ENCODE measurements at regions not wholly inside any gene's neighbourhood (a gene's known extent, or its start where the extent isn't known, plus 50 kb on each side); places are given as distances from the start of the nearest gene placed in this dataset.
"Not testable (repeated sequence)": the region's sequence is repeated elsewhere in the genome, so short reads cannot be mapped to it uniquely, and the experiment has no call there.

- no peak for TF ChIP-seq EZH2 (IDR thresholded peaks at IDR 0.05)
- TF ChIP-seq POLR2AphosphoS5 (IDR thresholded peaks at IDR 0.05; ENCODE audit: borderline replicate concordance, low read depth, low read length), result no peak
- TF ChIP-seq FOXP2 (optimal IDR thresholded peaks at IDR 0.05; ENCODE audit: control extremely low read depth, extremely low read length, insufficient read depth), result no peak
- H3K36me3 ChIP-seq (ENCODE audit: insufficient read depth, low read length), result no peaks in the 10 kb centered on the region
- H3K9ac ChIP-seq (ENCODE audit: insufficient read length), result no peak overlapping the region
- no peak for DNase-seq (ENCODE audit: low read depth, low spot score)
- no peak overlapping the region for H3K27ac ChIP-seq
- no peaks in the 10 kb centered on the region for H3K9me3 ChIP-seq (ENCODE audit: low read depth, low read length)
- H3K4me3 ChIP-seq, result no peak overlapping the region
Measured at GRCh38 chr2:217593732-217594131, 409.1 kb downstream of the TNS1 start.

DNA sequence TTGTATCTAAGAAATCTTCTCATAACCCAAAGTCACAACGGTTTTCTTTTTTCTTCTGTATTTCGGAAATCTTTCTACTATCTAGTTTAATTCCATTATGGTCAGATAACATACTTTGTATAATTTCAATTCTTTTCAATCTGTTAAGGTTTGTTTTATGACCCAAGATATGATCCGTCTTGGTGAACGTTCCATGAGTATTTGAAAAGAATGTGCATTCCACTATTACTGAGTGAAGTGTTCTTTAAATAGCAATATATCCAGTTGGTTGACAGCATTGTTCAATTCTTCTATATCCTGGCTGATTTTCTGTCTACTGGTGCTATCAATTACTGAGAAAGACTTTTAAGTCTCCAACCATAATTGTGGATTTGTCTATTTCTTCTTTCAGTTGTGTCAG is 414.5 kb downstream of the TNS1 start:
- Histone ChIP-seq H3K27ac (no peak overlapping the region), H3K9me3 (ENCODE audit: low read depth, low read length) (no peaks in the 10 kb centered on the region), H3K4me3 (no peak overlapping the region), H3K9ac (ENCODE audit: insufficient read length) (no peak overlapping the region), H3K36me3 (ENCODE audit: insufficient read depth, low read length) (no peaks in the 10 kb centered on the region)
- no peak for TF ChIP-seq FOXP2 (optimal IDR thresholded peaks at IDR 0.05; ENCODE audit: control extremely low read depth, extremely low read length, insufficient read depth)
- no peak for TF ChIP-seq POLR2AphosphoS5 (IDR thresholded peaks at IDR 0.05; ENCODE audit: borderline replicate concordance, low read depth, low read length)
- no peak for TF ChIP-seq EZH2 (IDR thresholded peaks at IDR 0.05)
- no peak for DNase-seq (ENCODE audit: low read depth, low spot score)

DNA sequence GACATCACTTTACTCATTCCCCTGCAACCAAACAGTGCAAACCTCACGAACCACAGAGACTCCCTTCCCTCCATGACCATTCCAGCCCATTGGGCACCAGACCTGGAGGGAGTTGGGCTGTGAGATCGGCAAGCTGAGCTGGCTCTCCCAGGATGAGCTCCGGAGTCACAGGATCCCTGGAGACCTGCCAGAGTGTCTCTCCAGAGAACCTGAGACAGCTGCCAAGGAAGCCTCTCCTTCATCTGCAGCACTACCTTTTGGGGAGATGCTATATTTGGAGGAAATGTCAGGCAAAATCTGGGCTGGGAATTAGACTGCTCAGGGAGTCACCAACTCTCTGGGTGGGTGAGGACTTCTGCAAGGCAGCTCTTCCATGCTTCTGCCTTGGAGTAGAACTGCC is 417.4 kb downstream of the TNS1 start:
- H3K4me3 ChIP-seq, result no peak overlapping the region
- no peaks in the 10 kb centered on the region for H3K9me3 ChIP-seq (ENCODE audit: low read depth, low read length)
- no peak overlapping the region for H3K9ac ChIP-seq (ENCODE audit: insufficient read length)
- no peak for DNase-seq (ENCODE audit: low read depth, low spot score)
- no peak overlapping the region for H3K27ac ChIP-seq
- H3K36me3 ChIP-seq (ENCODE audit: insufficient read depth, low read length), result no peaks in the 10 kb centered on the region
- TF ChIP-seq POLR2AphosphoS5 (IDR thresholded peaks at IDR 0.05; ENCODE audit: borderline replicate concordance, low read depth, low read length) (no peak), FOXP2 (optimal IDR thresholded peaks at IDR 0.05; ENCODE audit: control extremely low read depth, extremely low read length, insufficient read depth) (no peak), EZH2 (IDR thresholded peaks at IDR 0.05) (no peak)

DNA sequence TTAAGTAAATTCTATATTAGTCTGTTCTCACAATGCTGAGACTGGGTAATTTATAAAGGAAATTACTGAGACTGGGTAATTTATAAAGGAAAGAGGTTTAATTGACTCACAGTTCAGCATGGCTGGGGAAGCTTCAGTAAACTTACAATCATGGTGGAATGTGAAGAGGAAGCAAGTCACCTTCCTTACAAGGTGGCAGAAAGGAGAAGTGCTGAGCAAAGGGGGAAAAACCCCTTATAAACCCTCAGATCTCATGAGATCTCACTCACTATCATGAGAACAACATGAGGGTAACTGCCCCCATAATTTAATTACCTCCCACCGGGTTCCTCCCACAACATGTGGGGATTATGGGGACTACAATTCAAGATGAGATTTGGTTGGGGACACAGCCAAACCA is 422.4 kb downstream of the TNS1 start:
- H3K4me3 ChIP-seq; H3K9ac ChIP-seq (ENCODE audit: insufficient read length); H3K9me3 ChIP-seq (ENCODE audit: low read depth, low read length); DNase-seq (ENCODE audit: low read depth, low spot score); H3K27ac ChIP-seq; H3K36me3 ChIP-seq (ENCODE audit: insufficient read depth, low read length): not testable (repeated sequence)

DNA sequence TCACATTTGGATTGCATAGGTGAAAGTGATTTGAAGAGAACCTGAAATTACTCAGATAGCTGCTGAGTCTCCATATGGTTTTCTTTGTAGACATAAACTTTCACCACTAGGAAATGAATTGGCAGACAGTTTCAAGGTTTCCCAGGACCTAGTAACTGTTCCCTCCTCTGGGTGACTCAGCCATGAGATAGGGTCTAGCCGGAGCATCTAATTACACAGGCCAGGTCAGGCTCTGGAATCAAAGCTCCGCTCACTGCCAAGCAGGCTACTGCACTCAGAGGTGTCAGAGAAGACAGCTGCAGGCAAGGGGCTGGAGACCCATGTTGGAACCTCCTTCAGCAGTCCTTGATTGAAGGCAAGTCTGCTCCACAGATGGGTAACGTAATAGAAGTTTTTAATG is 429.2 kb downstream of the TNS1 start:
- Histone ChIP-seq H3K9me3 (ENCODE audit: low read depth, low read length) (no peaks in the 10 kb centered on the region), H3K9ac (ENCODE audit: insufficient read length) (no peak overlapping the region), H3K36me3 (ENCODE audit: insufficient read depth, low read length) (no peaks in the 10 kb centered on the region), H3K4me3 (no peak overlapping the region), H3K27ac (no peak overlapping the region)
- TF ChIP-seq POLR2AphosphoS5 (IDR thresholded peaks at IDR 0.05; ENCODE audit: borderline replicate concordance, low read depth, low read length) (no peak), FOXP2 (optimal IDR thresholded peaks at IDR 0.05; ENCODE audit: control extremely low read depth, extremely low read length, insufficient read depth) (no peak), EZH2 (IDR thresholded peaks at IDR 0.05) (no peak)
- DNase-seq (ENCODE audit: low read depth, low spot score), result no peak

GRCh38 chr2:217570394-217570793 is 432.4 kb downstream of the TNS1 start:
- no peak overlapping the region for H3K4me3 ChIP-seq
- DNase-seq (ENCODE audit: low read depth, low spot score), result no peak
- TF ChIP-seq POLR2AphosphoS5 (IDR thresholded peaks at IDR 0.05; ENCODE audit: borderline replicate concordance, low read depth, low read length) (no peak), FOXP2 (optimal IDR thresholded peaks at IDR 0.05; ENCODE audit: control extremely low read depth, extremely low read length, insufficient read depth) (no peak), EZH2 (IDR thresholded peaks at IDR 0.05) (no peak)
- H3K9me3 ChIP-seq (ENCODE audit: low read depth, low read length), result no peaks in the 10 kb centered on the region
- H3K9ac ChIP-seq (ENCODE audit: insufficient read length), result no peak overlapping the region
- H3K36me3 ChIP-seq (ENCODE audit: insufficient read depth, low read length), result no peaks in the 10 kb centered on the region
- H3K27ac ChIP-seq, result no peak overlapping the region

- DNase-seq (ENCODE audit: low read depth, low spot score), result no peak
- H3K36me3 ChIP-seq (ENCODE audit: insufficient read depth, low read length), result no peaks in the 10 kb centered on the region
- no peak for TF ChIP-seq FOXP2 (optimal IDR thresholded peaks at IDR 0.05; ENCODE audit: control extremely low read depth, extremely low read length, insufficient read depth)
- TF ChIP-seq EZH2 (IDR thresholded peaks at IDR 0.05), result no peak
- TF ChIP-seq POLR2AphosphoS5 (IDR thresholded peaks at IDR 0.05; ENCODE audit: borderline replicate concordance, low read depth, low read length), result no peak
Measured at GRCh38 chr2:217568289-217568971, 434.4 kb downstream of the TNS1 start.

GRCh38 chr2:217563565-217563964 is 439.2 kb downstream of the TNS1 start:
- Histone ChIP-seq H3K27ac (no peak overlapping the region), H3K36me3 (ENCODE audit: insufficient read depth, low read length) (no peaks in the 10 kb centered on the region), H3K9ac (ENCODE audit: insufficient read length) (no peak overlapping the region), H3K4me3 (no peak overlapping the region), H3K9me3 (ENCODE audit: low read depth, low read length) (0 out of 2 replicates have a peak, but pooled peaks cover 3% of the 10 kb centered on the region)
- no peak for TF ChIP-seq FOXP2 (optimal IDR thresholded peaks at IDR 0.05; ENCODE audit: control extremely low read depth, extremely low read length, insufficient read depth)
- TF ChIP-seq POLR2AphosphoS5 (IDR thresholded peaks at IDR 0.05; ENCODE audit: borderline replicate concordance, low read depth, low read length), result no peak
- no peak for TF ChIP-seq EZH2 (IDR thresholded peaks at IDR 0.05)
- no peak for DNase-seq (ENCODE audit: low read depth, low spot score)

More at GRCh38 chr2:217568289-217568971, 434.4 kb downstream of the TNS1 start:
- H3K4me3 ChIP-seq, result no peak overlapping the region
- H3K9me3 ChIP-seq (ENCODE audit: low read depth, low read length), result no peaks in the 10 kb centered on the region
- H3K9ac ChIP-seq (ENCODE audit: insufficient read length), result no peak overlapping the region
- H3K27ac ChIP-seq, result no peak overlapping the region

GRCh38 chr2:217562871-217563480 is 439.8 kb downstream of the TNS1 start:
- Histone ChIP-seq H3K36me3 (ENCODE audit: insufficient read depth, low read length) (no peaks in the 10 kb centered on the region), H3K9ac (ENCODE audit: insufficient read length) (no peak overlapping the region), H3K27ac (no peak overlapping the region), H3K9me3 (ENCODE audit: low read depth, low read length) (0 out of 2 replicates have a peak, but pooled peaks cover 3% of the 10 kb centered on the region), H3K4me3 (no peak overlapping the region)
- DNase-seq (ENCODE audit: low read depth, low spot score), result no peak
- no peak for TF ChIP-seq EZH2 (IDR thresholded peaks at IDR 0.05)
- no peak for TF ChIP-seq POLR2AphosphoS5 (IDR thresholded peaks at IDR 0.05; ENCODE audit: borderline replicate concordance, low read depth, low read length)
- TF ChIP-seq FOXP2 (optimal IDR thresholded peaks at IDR 0.05; ENCODE audit: control extremely low read depth, extremely low read length, insufficient read depth), result no peak

All from SK-N-MC (cell line).